ENCODE measurements at regions not wholly inside any gene's neighbourhood (a gene's known extent, or its start where the extent isn't known, plus 50 kb on each side); places are given as distances from the start of the nearest gene placed in this dataset.

- no peak for TF ChIP-seq CTCF (conservative IDR thresholded peaks at IDR 0.05; ENCODE audit: control insufficient read depth, insufficient read depth, low read depth, low read length)
- no peak for DNase-seq (ENCODE audit: low read depth)
- no peak overlapping the region for H3K4me3 ChIP-seq (ENCODE audit: control insufficient read depth, low read depth, low read length)
These were observed 261.4 kb downstream of the TJP1 start for GRCh38 chr15:29560896-29561295.

- DNase-seq (ENCODE audit: low read depth), result no peak
- H3K4me3 ChIP-seq (ENCODE audit: control insufficient read depth, low read depth, low read length), result no peak overlapping the region
- no peak for TF ChIP-seq CTCF (conservative IDR thresholded peaks at IDR 0.05; ENCODE audit: control insufficient read depth, insufficient read depth, low read depth, low read length)
These were observed 264.0 kb downstream of the TJP1 start for GRCh38 chr15:29558261-29558660.

- no peak for TF ChIP-seq CTCF (conservative IDR thresholded peaks at IDR 0.05; ENCODE audit: control insufficient read depth, insufficient read depth, low read depth, low read length)
- no peak overlapping the region for H3K4me3 ChIP-seq (ENCODE audit: control insufficient read depth, low read depth, low read length)
- no peak for DNase-seq (ENCODE audit: low read depth)
These were observed 265.1 kb downstream of the TJP1 start for GRCh38 chr15:29557171-29557570.

GRCh38 chr15:29556380-29556779, 265.9 kb downstream of the TJP1 start:
- DNase-seq (ENCODE audit: low read depth), result peak; percentile 24
- no peak for TF ChIP-seq CTCF (conservative IDR thresholded peaks at IDR 0.05; ENCODE audit: control insufficient read depth, insufficient read depth, low read depth, low read length)

GRCh38 chr15:29554531-29554930, 267.7 kb downstream of the TJP1 start:
- no peak overlapping the region for H3K4me3 ChIP-seq (ENCODE audit: control insufficient read depth, low read depth, low read length)
- DNase-seq (ENCODE audit: low read depth), result no peak
- no peak for TF ChIP-seq CTCF (conservative IDR thresholded peaks at IDR 0.05; ENCODE audit: control insufficient read depth, insufficient read depth, low read depth, low read length)

More at GRCh38 chr15:29556380-29556779, 265.9 kb downstream of the TJP1 start:
- H3K4me3 ChIP-seq (ENCODE audit: control insufficient read depth, low read depth, low read length), result no peak overlapping the region

GRCh38 chr15:29550834-29551465, 271.3 kb downstream of the TJP1 start:
- TF ChIP-seq CTCF (conservative IDR thresholded peaks at IDR 0.05; ENCODE audit: control insufficient read depth, insufficient read depth, low read depth, low read length), result no peak
- H3K4me3 ChIP-seq (ENCODE audit: control insufficient read depth, low read depth, low read length), result no peak overlapping the region

GRCh38 chr15:29548006-29548405, 274.3 kb downstream of the TJP1 start:
- DNase-seq (ENCODE audit: low read depth), result no peak
- no peak for TF ChIP-seq CTCF (conservative IDR thresholded peaks at IDR 0.05; ENCODE audit: control insufficient read depth, insufficient read depth, low read depth, low read length)
- H3K4me3 ChIP-seq (ENCODE audit: control insufficient read depth, low read depth, low read length), result no peak overlapping the region

More at GRCh38 chr15:29550834-29551465, 271.3 kb downstream of the TJP1 start:
- peak; percentile 8 for DNase-seq (ENCODE audit: low read depth)

All from fibroblast of mammary gland (primary cell).